ENCODE measurements at regions not wholly inside any gene's neighbourhood (a gene's known extent, or its start where the extent isn't known, plus 50 kb on each side); places are given as distances from the start of the nearest gene placed in this dataset.
"Not testable (repeated sequence)": the region's sequence is repeated elsewhere in the genome, so short reads cannot be mapped to it uniquely, and the experiment has no call there.

- peak; percentile 24 for DNase-seq
These were observed 92.8 kb downstream of the EOMES start for GRCh38 chr3:27629366-27629765.

- peak; percentile 44 for DNase-seq
These were observed 93.9 kb downstream of the EOMES start for GRCh38 chr3:27628026-27628750.

DNA sequence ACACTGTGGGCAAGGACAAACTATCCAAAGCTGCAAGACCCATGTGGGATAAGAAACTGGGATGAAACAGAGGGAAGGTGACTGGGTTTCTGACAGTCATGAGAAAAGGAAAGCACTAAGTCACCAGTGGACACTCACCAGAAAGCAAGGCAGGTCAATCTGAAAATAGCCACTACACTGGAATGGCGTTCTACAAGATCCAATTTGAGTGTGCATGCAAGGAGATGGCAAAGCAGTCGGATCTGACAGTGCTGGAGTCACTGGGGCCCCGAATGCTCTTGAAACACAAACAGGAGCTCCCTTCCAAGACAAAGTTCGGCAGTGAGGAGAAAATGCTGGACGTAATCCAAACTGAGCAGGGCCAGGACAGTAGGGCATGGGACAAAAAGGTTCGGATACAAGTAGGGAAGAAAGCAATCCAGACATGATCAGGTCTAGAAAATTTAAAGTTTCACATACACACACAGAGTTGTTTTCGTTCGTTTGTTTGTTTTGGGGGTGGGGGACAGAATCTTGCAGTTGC is 95.5 kb downstream of the EOMES start:
- DNase-seq = no peak

DNA sequence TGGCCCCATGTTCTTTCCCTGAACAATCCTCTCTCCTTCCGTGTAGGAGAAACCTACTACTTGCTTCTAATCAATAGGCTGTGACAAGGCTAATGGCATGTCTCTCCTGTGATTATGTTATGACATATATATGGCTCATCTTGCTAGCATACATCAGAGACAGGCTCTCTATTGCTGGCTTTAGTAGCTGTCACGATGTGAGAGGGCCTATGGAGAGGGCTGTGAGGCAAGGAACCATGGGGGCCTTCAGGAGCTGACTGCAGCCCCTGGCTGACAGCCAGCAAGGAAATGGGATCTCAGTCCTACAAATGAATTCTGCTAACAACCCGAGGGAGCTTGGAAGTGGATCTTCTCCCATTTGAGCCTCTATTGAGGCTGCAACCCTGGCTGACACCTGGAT is 96.3 kb downstream of the EOMES start:
- DNase-seq = peak; percentile 27

GRCh38 chr3:27623085-27623753 is 98.9 kb downstream of the EOMES start:
- DNase-seq = no peak

DNA sequence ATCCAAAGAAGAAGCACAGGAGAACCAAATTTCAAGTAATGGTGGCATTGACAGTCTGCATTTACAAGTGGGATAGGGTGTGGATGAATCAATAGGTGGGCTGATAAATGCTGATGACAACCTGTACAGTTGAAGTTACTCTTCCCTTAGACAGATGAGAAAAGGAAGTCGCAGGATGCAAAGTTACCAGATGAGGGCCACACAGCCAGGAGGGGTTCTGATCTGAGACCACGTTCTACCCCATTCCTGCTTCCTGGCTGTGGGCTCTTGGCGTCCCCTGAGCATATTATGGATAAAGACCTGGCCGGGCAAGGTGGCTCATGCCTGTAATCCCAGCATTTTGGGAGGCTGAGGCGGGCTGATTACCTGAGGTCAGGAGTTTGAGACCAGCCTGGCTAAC is 104.6 kb downstream of the EOMES start:
- DNase-seq = no peak

GRCh38 chr3:27616031-27616430 is 106.1 kb downstream of the EOMES start:
- no peak for DNase-seq

GRCh38 chr3:27615555-27615954 is 106.6 kb downstream of the EOMES start:
- DNase-seq = no peak

GRCh38 chr3:27614592-27614991 is 107.5 kb downstream of the EOMES start:
- DNase-seq = no peak

- DNase-seq = peak; percentile 55
These were observed 108.2 kb downstream of the EOMES start for GRCh38 chr3:27613846-27614500.

GRCh38 chr3:27610800-27611525 is 111.2 kb downstream of the EOMES start:
- no peak for DNase-seq

DNA sequence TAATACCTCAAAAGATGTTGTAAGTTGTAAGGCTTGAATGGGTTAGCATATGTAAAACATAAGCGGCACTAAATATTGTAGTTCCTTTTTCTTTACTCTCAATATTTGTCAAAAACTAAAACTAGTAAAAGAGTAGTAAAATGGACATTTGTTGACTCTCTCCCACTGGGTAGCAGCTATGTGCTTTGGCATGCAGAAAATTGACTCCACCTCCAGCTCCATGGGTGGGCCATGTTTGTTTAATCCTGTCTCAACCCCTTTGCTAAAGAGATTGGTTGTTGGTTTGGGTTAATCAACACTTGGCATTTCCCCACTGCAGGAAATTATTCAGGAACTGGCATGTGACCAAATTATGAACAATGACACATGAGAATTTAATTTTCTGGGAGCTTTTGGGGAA is 114.8 kb downstream of the EOMES start:
- peak; percentile 62 for DNase-seq

GRCh38 chr3:27606537-27606936 is 115.6 kb downstream of the EOMES start:
- DNase-seq = peak; percentile 67

GRCh38 chr3:27601311-27601710 is 117.1 kb upstream of the SLC4A7 start:
- not testable (repeated sequence) for DNase-seq

GRCh38 chr3:27599741-27600140 is 115.6 kb upstream of the SLC4A7 start:
- DNase-seq = not testable (repeated sequence)

DNA sequence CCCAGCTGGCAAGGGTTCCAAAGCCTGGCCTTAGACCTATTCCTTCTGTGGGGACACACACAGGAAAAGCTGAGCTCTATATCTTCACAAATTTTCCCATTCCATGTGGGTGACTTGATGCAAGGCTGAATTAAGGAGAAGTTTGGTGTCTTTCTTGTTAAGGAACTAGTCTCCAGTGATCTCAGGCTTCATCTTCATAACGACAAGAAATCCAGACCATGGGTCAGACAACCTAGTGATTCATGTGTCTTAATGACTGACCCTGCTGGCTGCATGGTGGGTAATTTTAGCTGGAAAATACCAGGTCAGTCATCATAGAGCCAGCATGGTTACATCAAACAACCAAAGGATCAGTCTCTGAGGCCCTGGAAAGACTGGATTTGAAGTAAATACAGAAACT is 112.7 kb upstream of the SLC4A7 start:
- peak; percentile 51 for DNase-seq

GRCh38 chr3:27596334-27596841 is 112.2 kb upstream of the SLC4A7 start:
- peak; percentile 85 for DNase-seq

DNA sequence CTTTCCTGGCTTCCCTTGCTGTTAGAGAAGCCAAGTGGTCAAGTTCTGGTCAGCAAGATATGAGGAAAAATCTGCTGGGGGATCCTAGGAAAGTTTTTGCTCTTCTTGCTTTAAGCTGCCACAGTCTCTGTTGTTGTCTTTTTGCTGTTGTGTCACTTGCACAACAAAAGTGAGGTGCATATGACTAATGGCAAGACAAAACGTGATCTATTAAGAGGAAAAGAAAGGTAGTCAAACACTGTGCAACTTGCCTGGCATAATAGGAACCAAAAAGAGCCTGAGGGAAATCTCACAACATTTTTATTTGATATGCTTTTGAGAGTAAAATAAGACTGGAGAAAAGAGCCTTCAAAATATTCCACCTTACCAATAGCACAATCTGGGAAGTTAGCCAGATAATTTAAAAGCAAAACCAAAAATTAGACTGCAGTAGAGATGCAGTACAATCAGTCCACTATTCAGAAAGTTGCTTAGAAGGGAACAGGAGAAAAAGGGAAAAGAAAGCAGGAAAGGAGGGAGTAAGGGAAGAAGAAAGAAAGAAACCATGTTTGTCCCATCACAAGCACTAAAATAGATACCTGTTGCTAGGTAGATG is 110.0 kb upstream of the SLC4A7 start:
- peak; percentile 39 for DNase-seq

DNA sequence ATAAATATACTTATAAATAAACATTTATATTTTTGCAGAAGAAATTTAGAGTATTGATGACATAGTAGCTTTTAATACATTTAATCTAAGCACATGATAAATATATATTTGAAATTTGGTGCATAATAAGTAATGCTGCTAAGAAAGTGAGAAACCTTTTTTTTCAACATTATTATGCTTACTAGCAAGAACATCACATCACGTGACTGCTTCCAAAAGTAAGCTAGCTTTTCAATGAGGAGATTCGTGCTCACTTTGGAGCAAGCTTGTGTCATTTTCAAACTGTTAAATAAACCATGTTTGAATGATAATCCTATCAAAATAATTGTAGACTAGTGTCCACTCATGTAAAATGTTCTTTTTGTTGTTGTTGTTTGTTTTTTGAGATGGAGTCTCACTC is 109.0 kb upstream of the SLC4A7 start:
- DNase-seq = no peak

DNA sequence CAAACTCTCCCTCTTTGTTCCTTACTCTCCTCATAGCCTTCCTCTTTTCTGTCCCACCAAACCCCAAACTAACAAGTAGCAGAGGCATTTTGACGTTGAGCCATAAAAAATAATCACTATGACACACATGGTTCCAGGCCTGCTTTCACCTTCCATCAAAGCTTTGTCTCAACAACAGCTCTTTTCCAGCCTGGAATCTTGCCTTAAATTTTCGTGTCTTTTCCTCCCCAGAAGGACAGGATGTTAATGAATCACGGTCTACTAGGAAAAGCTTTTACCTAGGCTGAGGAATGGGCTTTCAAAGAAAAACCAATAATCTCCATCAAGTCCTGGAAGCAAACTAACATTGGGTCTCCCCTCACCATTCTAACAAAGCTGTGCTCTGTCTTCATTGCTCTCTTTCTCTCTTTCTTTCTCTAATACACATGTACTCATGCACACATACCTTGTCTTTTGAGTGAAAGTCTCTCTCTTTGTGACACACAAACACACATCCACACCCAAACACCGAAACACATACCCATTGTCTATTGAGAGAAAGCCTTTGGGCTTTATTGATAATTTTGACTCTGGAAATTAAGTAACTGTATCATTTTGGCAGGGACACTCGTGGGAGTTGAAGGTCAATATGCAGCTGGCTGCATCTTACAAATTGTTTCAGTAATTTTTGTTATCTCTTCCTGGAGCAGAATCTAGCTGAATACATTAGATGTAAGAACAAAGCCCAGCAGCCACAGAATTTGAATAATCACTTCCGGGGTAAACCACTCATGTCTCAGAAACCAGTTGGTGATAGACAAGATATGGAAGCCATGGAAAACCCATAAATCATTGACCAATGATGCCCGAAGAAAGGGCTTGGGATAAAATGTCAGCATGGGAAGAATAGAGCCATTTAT is 107.4 kb upstream of the SLC4A7 start:
- DNase-seq = no peak

All from fibroblast of upper back skin (primary cell).